ENCODE measurements at regions not wholly inside any gene's neighbourhood (a gene's known extent, or its start where the extent isn't known, plus 50 kb on each side); places are given as distances from the start of the nearest gene placed in this dataset.

DNA sequence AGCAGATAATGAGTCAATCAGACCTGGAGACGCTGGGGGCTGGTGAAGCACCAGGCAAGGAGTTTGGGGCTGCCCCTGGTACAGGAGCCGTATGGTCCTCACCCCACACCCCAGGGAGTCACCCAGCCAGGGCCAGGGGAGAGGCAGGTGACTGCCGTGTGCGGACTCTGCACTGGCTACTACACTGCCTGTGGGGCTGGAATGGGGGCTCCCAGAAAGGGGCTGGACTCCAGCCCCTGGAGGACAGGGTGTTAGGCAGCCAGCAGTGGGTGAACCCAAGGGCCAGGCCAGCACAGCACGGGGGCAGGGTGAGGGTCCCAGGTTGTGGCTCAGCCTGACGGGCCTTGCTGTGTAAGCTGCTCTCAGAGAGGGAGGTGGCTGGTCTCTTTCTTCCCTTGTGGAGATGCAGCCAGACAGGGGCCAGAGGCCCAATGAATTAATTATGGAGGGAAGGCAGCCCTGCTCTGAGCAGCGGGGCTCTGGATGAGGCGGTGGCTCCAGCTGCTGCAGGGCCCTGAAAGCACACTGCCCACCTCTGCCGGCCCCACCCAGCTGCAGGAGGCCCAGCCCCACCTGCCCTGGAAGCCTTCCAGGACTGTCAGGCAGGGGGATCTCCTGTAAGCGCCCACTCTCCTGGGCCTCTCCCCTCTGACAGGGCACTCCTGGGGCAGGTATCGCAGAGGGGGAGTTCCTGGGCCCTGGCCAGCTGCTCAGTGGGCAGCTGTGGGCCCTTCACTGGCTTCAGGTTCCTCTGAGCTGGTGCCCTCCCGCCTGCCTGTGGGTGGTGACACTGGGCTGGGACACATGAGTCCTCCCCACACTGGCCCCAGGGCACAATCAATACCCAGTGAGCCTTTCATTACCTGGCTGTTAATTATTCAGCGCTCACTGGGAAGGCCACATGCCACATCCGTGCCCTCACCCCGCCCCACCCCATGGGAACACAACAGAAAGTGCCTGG is 142.5 kb upstream of the C14orf180 start:
- no peak for TF ChIP-seq POLR2A (IDR thresholded peaks at IDR 0.05; ENCODE audit: low read depth, low read length)
- no peak for TF ChIP-seq TAF1 (IDR thresholded peaks at IDR 0.05; ENCODE audit: borderline replicate concordance, low read depth, low read length)
- TF ChIP-seq POLR2AphosphoS5 (IDR thresholded peaks at IDR 0.05; ENCODE audit: low read depth, low read length), result no peak

Measured in GM12892 (cell line).